GM12891 (cell line): ENCODE measurements at regions not wholly inside any gene's neighbourhood (a gene's known extent, or its start where the extent isn't known, plus 50 kb on each side); places are given as distances from the start of the nearest gene placed in this dataset.
"Not testable (repeated sequence)": the region's sequence is repeated elsewhere in the genome, so short reads cannot be mapped to it uniquely, and the experiment has no call there.

Source experiments
- PAX5 ChIP-seq: IDR thresholded peaks from 2 replicates; pipeline ENCODE4 v1.6.1; 2011; ENCODE audit warnings: low read length, moderate library complexity, mild to moderate bottlenecking; ENCODE audit not compliant: insufficient read depth, severe bottlenecking
- POLR2A ChIP-seq: IDR thresholded peaks from 2 replicates; pipeline ENCODE4 v1.6.1; 2011; ENCODE audit warnings: low read depth, low read length, control low read depth
- POLR2AphosphoS5 ChIP-seq: IDR thresholded peaks from 2 replicates; pipeline ENCODE4 v1.6.1; 2011; ENCODE audit warnings: low read depth, low read length, control low read depth
- SPI1 ChIP-seq: IDR thresholded peaks from 2 replicates; pipeline ENCODE4 v1.6.1; 2011; ENCODE audit warnings: low read depth, low read length, control low read depth
- TAF1 ChIP-seq: IDR thresholded peaks from 2 replicates; pipeline ENCODE4 v1.6.1; 2011; ENCODE audit warnings: low read depth, low read length, control low read depth

DNA sequence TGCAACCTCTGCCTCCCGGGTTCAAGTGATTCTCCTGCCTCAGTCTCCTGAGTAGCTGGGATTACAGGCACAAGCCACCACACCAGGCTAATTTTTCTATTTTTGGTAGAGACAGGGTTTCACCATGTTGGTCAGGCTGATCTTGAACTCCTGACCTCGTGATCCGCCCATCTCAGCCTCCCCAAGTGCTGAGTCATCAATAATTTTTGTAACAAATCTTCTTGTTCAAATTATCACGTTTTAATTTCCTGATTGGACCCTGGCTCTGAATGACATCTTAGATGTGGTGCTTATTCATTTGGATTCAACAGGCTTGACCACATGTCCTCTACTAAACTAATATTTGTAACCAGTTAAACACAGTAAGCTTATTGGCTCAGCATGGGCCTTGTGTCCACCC, 151.3 kb upstream of the TGFBR2 start:
- TF ChIP-seq TAF1, POLR2A, SPI1, POLR2AphosphoS5, PAX5: not testable (repeated sequence)
